Smooth muscle cell (in vitro differentiated cells): ENCODE measurements at regions not wholly inside any gene's neighbourhood (a gene's known extent, or its start where the extent isn't known, plus 50 kb on each side); places are given as distances from the start of the nearest gene placed in this dataset.

Source experiments
- DNase-seq: peaks from one replicate; lab custom pipeline; 2025; ENCODE audit not compliant: unreplicated experiment; lab: John Stamatoyannopoulos, UW
- H2AFZ ChIP-seq: fragments of 200-600 bp; sonication (generic); 2 replicates; pipeline ENCODE4 v1.6.0; 2016; ENCODE audit warnings: antibody characterized with exemption, low read depth, mild to moderate bottlenecking
- H3F3A ChIP-seq: fragments of 200-600 bp; sonication (generic); 2 replicates; pipeline ENCODE4 v1.6.0; 2017; ENCODE audit warnings: antibody characterized with exemption, low read depth
- H3K27ac ChIP-seq: fragments of 200-600 bp; sonication (generic); 2 replicates; pipeline ENCODE4 v1.5.1; 2016; ENCODE audit warnings: low read depth, mild to moderate bottlenecking
- H3K27me3 ChIP-seq: fragments of 200-600 bp; sonication (generic); 2 replicates; pipeline ENCODE4 v1.6.1; 2016; ENCODE audit warnings: low read depth, mild to moderate bottlenecking
- H3K36me3 ChIP-seq: fragments of 200-600 bp; sonication (generic); 2 replicates; pipeline ENCODE4 v1.5.1; 2016; ENCODE audit warnings: low read depth
- H3K4me1 ChIP-seq: fragments of 200-600 bp; sonication (generic); 2 replicates; pipeline ENCODE4 v1.5.1; 2016; ENCODE audit warnings: low read depth
- H3K4me2 ChIP-seq: fragments of 200-600 bp; sonication (generic); 2 replicates; pipeline ENCODE4 v1.6.0; 2016; ENCODE audit warnings: mild to moderate bottlenecking
- H3K4me3 ChIP-seq: fragments of 200-600 bp; sonication (generic); 2 replicates; pipeline ENCODE4 v1.5.1; 2016; ENCODE audit warnings: mild to moderate bottlenecking
- H3K79me2 ChIP-seq: fragments of 200-600 bp; sonication (generic); 2 replicates; pipeline ENCODE4 v1.6.0; 2016; ENCODE audit warnings: low read depth, mild to moderate bottlenecking
- H3K9ac ChIP-seq: fragments of 200-600 bp; sonication (generic); 2 replicates; pipeline ENCODE4 v1.6.0; 2016; ENCODE audit warnings: low read depth
- H3K9me3 ChIP-seq: fragments of 200-600 bp; sonication (generic); replicated peaks from 2 replicates; pipeline ENCODE4 v1.5.1; 2016; ENCODE audit warnings: low read depth
- H4K20me1 ChIP-seq: fragments of 200-600 bp; sonication (generic); 2 replicates; pipeline ENCODE4 v1.6.0; 2016; ENCODE audit warnings: low read depth
- WGBS: methylation state at CpG from one replicate; pipeline ENCODE4 v1.1.7; 2016; ENCODE audit warnings: low lambda C conversion rate; 5-methylcytosine and 5-hydroxymethylcytosine counted together
- TF ChIP-seq, protein P1 (sequence below): fragments of 200-600 bp; sonication (generic); IDR thresholded peaks from 2 replicates; pipeline ENCODE4 v1.5.1; 2017; ENCODE audit warnings: borderline replicate concordance, mild to moderate bottlenecking, antibody characterized with exemption; ENCODE audit not compliant: insufficient read depth, poor library complexity, severe bottlenecking

DNA sequence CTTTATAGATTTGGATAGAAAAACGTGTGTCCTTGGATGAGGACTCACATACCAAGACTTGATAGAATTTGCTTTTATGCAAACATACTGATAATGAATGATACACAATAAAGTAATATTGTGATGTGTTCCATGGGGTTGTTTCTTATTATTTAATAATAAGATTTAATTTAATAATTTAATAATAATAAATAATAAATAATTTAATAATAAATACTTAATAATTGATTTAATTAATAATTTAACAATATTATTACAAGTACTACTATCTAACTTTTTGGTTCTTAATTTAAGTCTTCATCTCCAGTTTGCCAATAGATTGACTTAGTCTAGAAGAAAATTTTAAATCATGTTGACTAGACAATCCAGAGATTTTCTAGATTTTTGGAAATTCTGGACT, 909.2 kb upstream of the PCDH20 start:
- Histone ChIP-seq H3F3A (no peaks in the 10 kb centered on the region), H3K4me2 (no peak overlapping the region), H3K9me3 (no peaks in the 10 kb centered on the region), H3K36me3 (no peaks in the 10 kb centered on the region), H3K27ac (no peak overlapping the region), H2AFZ (no peak overlapping the region), H3K4me1 (no peaks in the 10 kb centered on the region), H3K27me3 (no peaks in the 10 kb centered on the region), H4K20me1 (no peaks in the 10 kb centered on the region), H3K79me2 (no peaks in the 10 kb centered on the region), H3K9ac (no peak overlapping the region), H3K4me3 (no peak overlapping the region)
- no peak for DNase-seq
- TF ChIP-seq, protein P1, sequence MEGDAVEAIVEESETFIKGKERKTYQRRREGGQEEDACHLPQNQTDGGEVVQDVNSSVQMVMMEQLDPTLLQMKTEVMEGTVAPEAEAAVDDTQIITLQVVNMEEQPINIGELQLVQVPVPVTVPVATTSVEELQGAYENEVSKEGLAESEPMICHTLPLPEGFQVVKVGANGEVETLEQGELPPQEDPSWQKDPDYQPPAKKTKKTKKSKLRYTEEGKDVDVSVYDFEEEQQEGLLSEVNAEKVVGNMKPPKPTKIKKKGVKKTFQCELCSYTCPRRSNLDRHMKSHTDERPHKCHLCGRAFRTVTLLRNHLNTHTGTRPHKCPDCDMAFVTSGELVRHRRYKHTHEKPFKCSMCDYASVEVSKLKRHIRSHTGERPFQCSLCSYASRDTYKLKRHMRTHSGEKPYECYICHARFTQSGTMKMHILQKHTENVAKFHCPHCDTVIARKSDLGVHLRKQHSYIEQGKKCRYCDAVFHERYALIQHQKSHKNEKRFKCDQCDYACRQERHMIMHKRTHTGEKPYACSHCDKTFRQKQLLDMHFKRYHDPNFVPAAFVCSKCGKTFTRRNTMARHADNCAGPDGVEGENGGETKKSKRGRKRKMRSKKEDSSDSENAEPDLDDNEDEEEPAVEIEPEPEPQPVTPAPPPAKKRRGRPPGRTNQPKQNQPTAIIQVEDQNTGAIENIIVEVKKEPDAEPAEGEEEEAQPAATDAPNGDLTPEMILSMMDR: no peak
- WGBS: 57% methylated on average over 1 of the region's 1 CpG

DNA sequence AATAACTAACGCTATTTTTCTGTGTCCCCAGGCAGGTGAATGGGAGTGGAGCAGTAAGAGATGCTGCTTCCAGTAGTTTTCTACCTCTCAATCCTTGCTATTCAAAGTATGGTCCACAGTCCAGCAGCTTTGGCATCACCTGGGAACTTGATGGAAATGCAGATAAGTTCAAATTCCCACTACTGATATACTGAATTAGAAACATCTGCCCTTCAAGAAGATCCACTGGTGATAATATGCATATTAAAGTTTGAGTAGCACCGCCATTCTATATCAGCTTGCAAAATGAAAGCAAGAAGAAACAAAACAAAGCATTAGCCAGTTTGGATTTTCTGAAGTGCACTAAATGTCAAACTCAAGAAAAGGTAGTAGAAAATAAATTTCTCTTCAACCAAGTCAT, 906.2 kb upstream of the PCDH20 start:
- Histone ChIP-seq H3K4me3 (no peak overlapping the region), H3F3A (no peaks in the 10 kb centered on the region), H4K20me1 (no peaks in the 10 kb centered on the region), H3K79me2 (no peaks in the 10 kb centered on the region), H3K4me1 (no peaks in the 10 kb centered on the region), H2AFZ (no peak overlapping the region), H3K27ac (no peak overlapping the region), H3K36me3 (no peaks in the 10 kb centered on the region), H3K9me3 (no peaks in the 10 kb centered on the region), H3K4me2 (no peak overlapping the region), H3K27me3 (no peaks in the 10 kb centered on the region), H3K9ac (no peak overlapping the region)
- TF ChIP-seq, protein P1: no peak
- no peak for DNase-seq
- WGBS: 88% methylated on average over 2 of the region's 2 CpGs

DNA sequence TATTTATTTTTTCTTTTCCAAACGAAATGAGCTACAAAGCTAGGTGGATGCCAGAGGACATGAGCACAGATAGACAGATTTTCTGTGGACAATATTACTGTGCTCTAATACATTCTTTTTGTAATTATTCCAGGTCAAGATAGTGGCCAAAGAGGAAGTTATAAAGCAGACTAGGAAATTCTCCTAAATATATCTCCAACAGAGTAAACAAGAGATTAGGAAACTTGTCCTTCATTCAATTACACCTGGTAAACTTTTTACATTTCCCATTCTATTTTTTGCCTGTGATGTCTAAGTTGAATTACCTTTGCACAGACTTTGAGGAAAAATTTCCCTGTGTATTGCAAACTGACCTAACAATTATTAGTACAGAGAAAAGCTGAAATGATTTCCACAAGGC, 905.5 kb upstream of the PCDH20 start:
- TF ChIP-seq, protein P1: no peak
- Histone ChIP-seq H3K36me3 (no peaks in the 10 kb centered on the region), H3K9ac (no peak overlapping the region), H3K4me3 (no peak overlapping the region), H3K27ac (no peak overlapping the region), H3F3A (no peaks in the 10 kb centered on the region), H2AFZ (no peak overlapping the region), H3K9me3 (no peaks in the 10 kb centered on the region), H3K27me3 (no peaks in the 10 kb centered on the region), H3K4me2 (no peak overlapping the region), H3K79me2 (no peaks in the 10 kb centered on the region), H3K4me1 (no peaks in the 10 kb centered on the region), H4K20me1 (no peaks in the 10 kb centered on the region)
- DNase-seq: no peak
- 30% methylated on average over 1 of the region's 1 CpG for WGBS

DNA sequence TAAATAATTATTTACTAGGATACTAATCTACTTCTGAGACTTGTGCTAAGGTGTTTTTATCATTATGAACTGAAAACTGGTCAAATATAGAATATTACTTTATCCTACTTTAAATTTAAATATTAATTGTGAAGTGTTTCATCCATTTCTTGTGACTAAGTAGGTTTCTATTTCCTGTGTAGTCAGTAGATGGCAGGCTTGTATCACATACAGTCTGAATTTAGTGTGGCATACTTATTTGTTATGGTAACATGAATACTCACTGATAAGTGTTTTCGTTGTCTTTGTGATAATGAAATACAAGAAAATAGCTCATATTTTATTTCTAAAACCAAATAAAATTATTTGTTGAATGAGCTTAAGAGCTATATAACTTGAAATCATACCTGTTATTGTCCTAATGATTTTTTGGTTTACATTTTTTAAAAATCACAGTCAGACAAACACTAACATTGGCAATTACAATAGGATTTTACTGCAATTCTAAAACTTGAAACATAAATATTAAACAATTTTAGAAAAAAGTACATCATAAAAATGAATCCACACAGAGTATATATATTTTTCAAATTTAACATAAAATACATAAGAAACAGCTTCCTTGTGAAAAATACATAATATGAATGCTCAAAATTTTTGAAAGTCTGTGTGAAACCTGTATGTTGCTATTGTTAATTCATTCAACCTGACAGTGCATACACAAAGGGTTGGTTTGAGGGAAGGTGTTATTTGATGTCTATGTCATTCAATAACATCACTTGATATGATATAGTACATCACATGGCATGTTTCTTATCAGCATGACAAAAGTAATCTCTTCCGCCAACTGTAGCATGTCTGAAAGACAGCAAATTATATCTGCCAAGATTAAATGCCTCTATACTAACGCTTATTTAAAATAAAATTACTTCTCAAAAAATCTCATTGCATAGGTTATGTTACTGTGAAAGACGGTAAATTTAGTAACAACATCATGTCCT, 904.8 kb upstream of the PCDH20 start:
- Histone ChIP-seq H2AFZ (no peak overlapping the region), H3K27ac (no peak overlapping the region), H3K4me3 (no peak overlapping the region), H3F3A (no peaks in the 10 kb centered on the region), H3K79me2 (no peaks in the 10 kb centered on the region), H3K36me3 (no peaks in the 10 kb centered on the region), H3K4me1 (no peaks in the 10 kb centered on the region), H3K9ac (no peak overlapping the region), H4K20me1 (no peaks in the 10 kb centered on the region), H3K4me2 (no peak overlapping the region), H3K9me3 (no peaks in the 10 kb centered on the region), H3K27me3 (no peaks in the 10 kb centered on the region)
- WGBS: 60% methylated on average over 4 of the region's 4 CpGs
- DNase-seq: no peak
- TF ChIP-seq, protein P1: peak; percentile 65
